Caco-2 (cell line): ENCODE measurements at regions not wholly inside any gene's neighbourhood (a gene's known extent, or its start where the extent isn't known, plus 50 kb on each side); places are given as distances from the start of the nearest gene placed in this dataset.

Experiments used
- BruUV-seq: library from RNA; stranded (reverse); fragments of 400-500 nt; replicated peaks from 2 replicates; lab custom pipeline; 2021; lab: Mats Ljungman, UMichigan
- CTCF ChIA-PET: fragments of 300-600 bp; sonication (Branson Sonifier 250); formaldehyde crosslinking; loops from one replicate; lab custom pipeline; 2022; ENCODE audit warnings: antibody characterized with exemption; lab: Charles Lee
- POLR2A ChIA-PET: fragments of 300-600 bp; sonication (Branson Sonifier 250); formaldehyde crosslinking; loops from one replicate; lab custom pipeline; 2022; ENCODE audit warnings: antibody characterized with exemption; lab: Charles Lee
- DNase-seq, 2 experiments: peaks; one replicate each; pipeline versions ENCODE4 v3.0.0 to v3.0.0-alpha.2; 2020 to 2022
- H3K27me3 ChIP-seq: replicated peaks from 2 replicates; pipeline ENCODE4 v1.6.0; 2011; ENCODE audit warnings: low read length; ENCODE audit not compliant: control insufficient read depth, insufficient read depth
- H3K36me3 ChIP-seq: 2 replicates; pipeline ENCODE4 v1.5.1; 2011; ENCODE audit warnings: low read length; ENCODE audit not compliant: control insufficient read depth, insufficient read depth
- H3K4me1 ChIP-seq: fragments of 250-450 bp; sonication (Bioruptor Pico); 2 replicates; pipeline ENCODE4 v1.5.1; 2020; ENCODE audit warnings: mild to moderate bottlenecking
- H3K4me3 ChIP-seq: 2 replicates; pipeline ENCODE4 v1.5.1; 2011; ENCODE audit warnings: low read depth, mild to moderate bottlenecking, control low read depth, low read length
- H3K9me3 ChIP-seq: fragments of 250-450 bp; sonication (Bioruptor Pico); 2 replicates; pipeline ENCODE4 v1.5.1; 2020; ENCODE audit warnings: mild to moderate bottlenecking, moderate library complexity
- H3K27ac Mint-ChIP-seq: one replicate; pipeline ENCODE4 v1.8.0; 2022; ENCODE audit warnings: mixed read lengths; ENCODE audit not compliant: unreplicated experiment
- H3K27me3 Mint-ChIP-seq: one replicate; pipeline ENCODE4 v1.8.0; 2022; ENCODE audit warnings: mixed read lengths; ENCODE audit not compliant: insufficient read depth, unreplicated experiment
- H3K36me3 Mint-ChIP-seq: one replicate; pipeline ENCODE4 v1.8.0; 2022; ENCODE audit warnings: mild to moderate bottlenecking, mixed read lengths; ENCODE audit not compliant: insufficient read depth, unreplicated experiment
- H3K4me1 Mint-ChIP-seq: one replicate; pipeline ENCODE4 v1.8.0; 2022; ENCODE audit warnings: low read depth, mixed read lengths; ENCODE audit not compliant: unreplicated experiment
- H3K4me3 Mint-ChIP-seq: one replicate; pipeline ENCODE4 v1.8.0; 2022; ENCODE audit warnings: mild to moderate bottlenecking, moderate library complexity, mixed read lengths; ENCODE audit not compliant: unreplicated experiment
- H3K9me3 Mint-ChIP-seq: one replicate; pipeline ENCODE4 v1.8.0; 2022; ENCODE audit warnings: mixed read lengths; ENCODE audit not compliant: unreplicated experiment
- CTCF ChIP-seq, 2 experiments: fragments of 200-600 bp in 1 of 2; IDR thresholded peaks; 1 replicate in 1 of 2; 2 replicates in 1 of 2; pipeline versions ENCODE4 v1.5.1 to v1.8.0; 2011 to 2022; ENCODE audit warnings: antibody characterized with exemption in 1 of 2, control low read depth in 1 of 2, inconsistent platforms in 1 of 2, low read depth in 1 of 2, low read length in 1 of 2, mild to moderate bottlenecking in 1 of 2, moderate library complexity in 1 of 2; ENCODE audit not compliant: insufficient read depth in 1 of 2, severe bottlenecking in 1 of 2, unreplicated experiment in 1 of 2
- intact Hi-C: fragments of 100-400 bp; cut with micrococcal nuclease; formaldehyde crosslinking; loops from one replicate; pipeline ENCODE4 v1.10.0; 2022; ENCODE audit not compliant: unreplicated experiment

GRCh38 chr5:143761663-143762062 is 50.3 kb upstream of the HMHB1 start:
- intact Hi-C loops: no loop called here
- Histone ChIP-seq H3K4me3 (no peak overlapping the region), H3K36me3 (no peaks in the 10 kb centered on the region), H3K27me3 (no peaks in the 10 kb centered on the region), H3K4me1 (peaks cover 6% of the 10 kb centered on the region; the same call in 1 of the 2 replicates), H3K9me3 (no peaks in the 10 kb centered on the region)
- no peaks in the 10 kb centered on the region for H3K36me3 Mint-ChIP-seq
- no peak overlapping the region for H3K4me3 Mint-ChIP-seq
- H3K9me3 Mint-ChIP-seq: no peaks in the 10 kb centered on the region
- DNase-seq: no peak
- no TSS peak for BruUV-seq
- peaks cover 3% of the 10 kb centered on the region for H3K27me3 Mint-ChIP-seq
- ChIA-PET POLR2A (no interaction called here), CTCF (no interaction called here)
- no peak overlapping the region for H3K27ac Mint-ChIP-seq
- TF ChIP-seq CTCF (IDR thresholded peaks at IDR 0.05; ENCODE audit: insufficient read depth in 1 of 2, low read depth in 1 of 2, low read length in 1 of 2, severe bottlenecking in 1 of 2, unreplicated experiment in 1 of 2): no peak
- H3K4me1 Mint-ChIP-seq: peaks cover 8% of the 10 kb centered on the region

- no peak for DNase-seq
- no peak overlapping the region for H3K27ac Mint-ChIP-seq
- Histone ChIP-seq H3K27me3 (no peaks in the 10 kb centered on the region), H3K9me3 (no peaks in the 10 kb centered on the region), H3K4me3 (no peak overlapping the region), H3K4me1 (peaks cover 6% of the 10 kb centered on the region; the same call in 1 of the 2 replicates), H3K36me3 (no peaks in the 10 kb centered on the region)
- H3K4me1 Mint-ChIP-seq: peaks cover 8% of the 10 kb centered on the region
- no peaks in the 10 kb centered on the region for H3K36me3 Mint-ChIP-seq
- ChIA-PET POLR2A (no interaction called here), CTCF (no interaction called here)
- H3K4me3 Mint-ChIP-seq: no peak overlapping the region
- intact Hi-C loops: no loop called here
- no peak for TF ChIP-seq CTCF (IDR thresholded peaks at IDR 0.05; ENCODE audit: insufficient read depth in 1 of 2, low read depth in 1 of 2, low read length in 1 of 2, severe bottlenecking in 1 of 2, unreplicated experiment in 1 of 2)
- H3K9me3 Mint-ChIP-seq: no peaks in the 10 kb centered on the region
- no TSS peak for BruUV-seq
- H3K27me3 Mint-ChIP-seq: no peaks in the 10 kb centered on the region
Measured at GRCh38 chr5:143760755-143761154, 51.2 kb upstream of the HMHB1 start.

- CTCF ChIA-PET: no interaction called here
- no peaks in the 10 kb centered on the region for H3K36me3 ChIP-seq
- H3K9me3 Mint-ChIP-seq: no peaks in the 10 kb centered on the region
Measured at GRCh38 chr5:143760131-143760505, 51.8 kb upstream of the HMHB1 start.

More at GRCh38 chr5:143760131-143760505, 51.8 kb upstream of the HMHB1 start:
- no peak for TF ChIP-seq CTCF (IDR thresholded peaks at IDR 0.05; ENCODE audit: insufficient read depth in 1 of 2, low read depth in 1 of 2, low read length in 1 of 2, severe bottlenecking in 1 of 2, unreplicated experiment in 1 of 2)
- Mint-ChIP-seq H3K4me1 (peaks cover 8% of the 10 kb centered on the region), H3K36me3 (no peaks in the 10 kb centered on the region), H3K4me3 (no peak overlapping the region), H3K27ac (no peak overlapping the region), H3K27me3 (no peaks in the 10 kb centered on the region)
- BruUV-seq: no TSS peak
- peaks cover 6% of the 10 kb centered on the region; the same call in 1 of the 2 replicates for H3K4me1 ChIP-seq
- H3K27me3 ChIP-seq: no peaks in the 10 kb centered on the region
- DNase-seq: no peak
- no peak overlapping the region for H3K4me3 ChIP-seq
- POLR2A ChIA-PET: no interaction called here
- no peaks in the 10 kb centered on the region for H3K9me3 ChIP-seq
- intact Hi-C loops: no loop called here
